Femur (tissue), 1 donor: ENCODE measurements at regions not wholly inside any gene's neighbourhood (a gene's known extent, or its start where the extent isn't known, plus 50 kb on each side); places are given as distances from the start of the nearest gene placed in this dataset.

Experiments used
- DNase-seq: peaks from one replicate; pipeline ENCODE4 v3.0.0-alpha.2; 2017

GRCh38 chr2:46829231-46829995, 86.2 kb downstream of the MCFD2 start:
- no peak for DNase-seq

GRCh38 chr2:46828491-46829230, 86.9 kb downstream of the MCFD2 start:
- no peak for DNase-seq

- DNase-seq, result no peak
Observed at GRCh38 chr2:46828135-46828438, 87.5 kb downstream of the MCFD2 start.

GRCh38 chr2:46827274-46828134, 88.1 kb downstream of the MCFD2 start:
- no peak for DNase-seq

- no peak for DNase-seq
Observed at GRCh38 chr2:46826569-46827245, 88.9 kb downstream of the MCFD2 start.

GRCh38 chr2:46825939-46826568, 89.6 kb downstream of the MCFD2 start:
- no peak for DNase-seq

GRCh38 chr2:46825231-46825938, 90.2 kb downstream of the MCFD2 start:
- DNase-seq, result no peak

GRCh38 chr2:46824611-46825010, 91.0 kb downstream of the MCFD2 start:
- DNase-seq, result no peak

GRCh38 chr2:46821600-46821999, 94.0 kb downstream of the MCFD2 start:
- DNase-seq, result no peak

GRCh38 chr2:46818819-46819218, 96.8 kb downstream of the MCFD2 start:
- DNase-seq, result no peak

- DNase-seq, result no peak
Observed at GRCh38 chr2:46818141-46818621, 97.4 kb downstream of the MCFD2 start.

- no peak for DNase-seq
Observed at GRCh38 chr2:46816846-46817726, 98.5 kb downstream of the MCFD2 start.

- no peak for DNase-seq
Observed at GRCh38 chr2:46816151-46816845, 99.3 kb downstream of the MCFD2 start.

- DNase-seq, result no peak
Observed at GRCh38 chr2:46815121-46815802, 100.3 kb downstream of the MCFD2 start.

GRCh38 chr2:46814160-46814961, 101.2 kb downstream of the MCFD2 start:
- peak; percentile 84 for DNase-seq

GRCh38 chr2:46813680-46814079, 101.9 kb downstream of the MCFD2 start:
- DNase-seq, result no peak

- peak; percentile 73 for DNase-seq
Observed at GRCh38 chr2:46813020-46813415, 102.6 kb downstream of the MCFD2 start.
